ENCODE measurements at regions not wholly inside any gene's neighbourhood (a gene's known extent, or its start where the extent isn't known, plus 50 kb on each side); places are given as distances from the start of the nearest gene placed in this dataset.
"Not testable (repeated sequence)": the region's sequence is repeated elsewhere in the genome, so short reads cannot be mapped to it uniquely, and the experiment has no call there.

DNA sequence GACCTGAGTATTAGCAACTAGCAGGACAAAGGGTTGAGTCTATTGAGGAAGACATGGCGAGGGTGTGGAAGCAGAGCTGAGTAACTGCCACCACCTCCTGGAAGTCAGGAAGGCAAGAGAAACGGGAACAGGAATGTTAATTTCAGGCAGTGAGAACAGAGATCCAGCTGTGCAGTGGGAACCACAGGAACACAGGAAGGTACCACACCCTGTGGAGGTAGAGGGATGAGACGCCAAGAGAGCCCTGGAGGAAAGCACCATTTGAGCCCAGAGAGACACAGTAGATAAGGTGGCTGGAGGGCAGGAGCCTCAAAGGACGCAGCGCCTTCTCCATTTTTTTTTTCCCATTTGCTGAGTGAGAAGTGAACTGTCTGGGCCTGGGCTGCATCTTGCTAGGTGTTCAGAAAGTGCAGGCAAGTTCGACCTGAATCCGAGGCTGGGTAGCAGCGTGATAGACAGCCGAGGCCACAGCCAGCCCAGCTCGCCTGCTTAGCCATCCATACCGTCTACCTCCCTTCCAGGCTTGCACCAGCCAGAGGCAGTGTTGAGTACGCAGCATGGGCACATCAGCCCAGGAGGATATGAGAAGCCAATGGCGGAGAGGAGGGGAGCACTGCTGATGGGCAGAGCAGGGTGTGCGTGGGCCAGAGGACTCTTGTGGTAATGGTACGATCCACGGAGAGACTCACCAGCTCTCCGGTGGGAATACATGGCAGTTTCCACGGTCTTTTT is 306.7 kb downstream of the ANAPC1 start:
- CTCF ChIA-PET; H3K36me3 Mint-ChIP-seq (ENCODE audit: low read depth); H3K27ac Mint-ChIP-seq; H3K4me3 Mint-ChIP-seq; H3K27me3 Mint-ChIP-seq; DNase-seq; H3K9me3 Mint-ChIP-seq; POLR2A ChIA-PET; H3K4me1 Mint-ChIP-seq: not testable (repeated sequence)

DNA sequence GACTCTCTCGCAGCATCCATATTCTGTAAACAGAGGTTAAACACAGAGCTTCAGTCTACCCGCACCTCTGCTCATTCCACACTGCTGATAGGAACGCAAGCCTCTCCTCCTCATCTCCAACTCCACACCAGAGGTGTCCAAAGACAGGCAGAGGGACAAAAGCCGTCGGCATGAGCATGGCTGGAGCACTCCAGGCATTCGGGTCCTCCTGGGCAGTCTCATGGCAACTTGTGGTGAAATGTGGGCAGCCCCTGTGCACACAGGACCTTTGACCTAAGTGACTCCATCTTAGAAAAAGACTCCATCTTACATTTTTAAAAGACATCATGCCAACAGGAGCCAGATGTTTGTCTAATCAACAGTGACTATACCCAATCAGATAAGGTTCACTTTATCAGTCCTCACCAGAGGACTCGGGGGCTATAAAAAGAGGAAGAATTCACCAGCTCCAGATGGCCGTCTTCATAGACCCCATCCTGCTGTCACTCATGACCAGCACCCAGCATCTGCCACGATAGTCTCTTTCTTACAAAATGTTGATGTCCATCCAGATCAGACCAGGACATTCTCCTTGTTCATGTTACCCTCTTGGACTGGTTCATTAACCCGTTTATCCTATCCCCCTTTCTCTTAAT is 304.4 kb downstream of the ANAPC1 start:
- H3K9me3 Mint-ChIP-seq: not testable (repeated sequence)

DNA sequence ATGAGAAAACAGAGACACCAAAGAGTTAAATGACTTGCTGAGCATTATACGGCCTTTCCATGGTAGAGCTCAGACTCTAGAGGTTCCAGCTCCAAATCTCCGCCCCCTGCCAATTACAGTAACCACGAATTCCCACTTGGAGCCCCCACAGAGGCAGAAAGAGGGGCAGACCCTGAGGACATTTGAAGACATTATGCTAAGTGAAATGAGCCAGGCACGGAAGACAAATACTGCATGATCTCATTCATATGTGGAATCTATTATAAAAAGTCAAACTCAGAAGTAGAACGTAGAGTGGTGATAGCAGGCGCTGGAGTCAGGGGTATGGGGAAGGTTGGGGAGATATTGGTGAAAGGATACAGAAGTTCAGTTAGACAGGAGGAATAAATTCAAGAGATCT is 303.4 kb downstream of the ANAPC1 start:
- H3K4me1 Mint-ChIP-seq; DNase-seq; H3K36me3 Mint-ChIP-seq (ENCODE audit: low read depth); POLR2A ChIA-PET; CTCF ChIA-PET; H3K27me3 Mint-ChIP-seq; H3K4me3 Mint-ChIP-seq; H3K27ac Mint-ChIP-seq; H3K9me3 Mint-ChIP-seq: not testable (repeated sequence)

More for the DNA sequence above, 304.4 kb downstream of the ANAPC1 start:
- H3K27ac Mint-ChIP-seq; H3K4me1 Mint-ChIP-seq; H3K4me3 Mint-ChIP-seq; POLR2A ChIA-PET; H3K27me3 Mint-ChIP-seq; H3K36me3 Mint-ChIP-seq (ENCODE audit: low read depth); CTCF ChIA-PET; DNase-seq: not testable (repeated sequence)

DNA sequence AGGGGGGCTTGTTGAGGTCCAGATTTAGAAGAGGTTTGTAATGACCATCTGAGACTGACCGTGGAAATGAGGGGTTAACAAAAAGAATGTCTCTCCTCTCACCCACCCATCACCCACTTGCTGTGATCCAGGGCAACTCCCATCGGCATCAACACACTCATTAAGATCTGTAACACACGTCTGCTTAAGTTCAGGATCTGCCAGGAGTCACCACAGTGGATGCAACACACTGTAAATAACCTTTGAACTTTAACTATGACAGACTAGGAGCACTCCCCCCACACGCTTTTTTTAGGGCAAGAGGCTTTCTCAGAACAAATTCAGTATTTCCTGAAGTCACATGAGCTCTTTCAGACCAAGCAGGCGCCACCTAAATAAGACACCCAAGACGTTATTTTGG is 301.9 kb downstream of the ANAPC1 start:
- CTCF ChIA-PET; DNase-seq; H3K4me3 Mint-ChIP-seq; POLR2A ChIA-PET; H3K27me3 Mint-ChIP-seq; H3K27ac Mint-ChIP-seq; H3K36me3 Mint-ChIP-seq (ENCODE audit: low read depth); H3K9me3 Mint-ChIP-seq; H3K4me1 Mint-ChIP-seq: not testable (repeated sequence)

DNA sequence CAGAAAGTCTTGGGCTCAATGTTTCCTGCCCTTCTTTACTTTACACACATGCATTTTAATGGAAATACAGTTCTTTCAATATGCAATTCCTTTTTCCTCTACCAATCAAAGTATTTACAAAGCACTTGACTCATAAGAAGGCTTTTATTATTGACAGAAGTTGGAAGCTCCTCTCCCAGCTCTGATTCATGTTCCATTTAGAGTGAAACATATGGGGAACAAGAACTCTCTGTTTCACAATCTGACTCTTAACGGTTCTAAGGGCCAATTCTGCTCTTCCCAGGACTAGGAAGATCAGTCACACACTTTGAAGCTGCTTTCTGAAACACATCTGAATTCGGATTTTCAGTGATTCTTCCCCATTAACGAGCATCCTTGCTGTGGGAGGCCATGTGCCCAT is 300.5 kb downstream of the ANAPC1 start:
- H3K4me1 Mint-ChIP-seq; CTCF ChIA-PET; H3K4me3 Mint-ChIP-seq; H3K27ac Mint-ChIP-seq; H3K9me3 Mint-ChIP-seq; DNase-seq; H3K27me3 Mint-ChIP-seq; POLR2A ChIA-PET; H3K36me3 Mint-ChIP-seq (ENCODE audit: low read depth): not testable (repeated sequence)

DNA sequence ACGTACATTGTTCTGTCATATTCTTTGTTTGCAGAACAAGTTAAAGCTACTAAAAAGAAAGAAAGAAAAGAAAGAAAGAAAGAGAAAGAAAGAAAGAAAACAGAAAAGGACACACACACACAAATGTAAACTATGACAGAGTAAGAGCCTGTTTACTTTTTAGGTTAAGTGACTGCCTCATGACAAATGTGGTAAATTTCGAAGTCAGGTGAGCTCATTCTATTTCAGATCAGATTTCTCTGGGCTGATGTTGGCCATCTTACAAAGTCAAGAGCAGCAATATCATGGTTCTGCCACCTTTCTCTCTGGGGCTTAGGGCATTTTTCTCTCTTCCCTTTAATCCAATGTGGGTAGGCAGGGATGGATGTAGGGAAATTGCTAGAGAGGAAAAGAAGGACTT is 299.5 kb downstream of the ANAPC1 start:
- H3K4me3 Mint-ChIP-seq; H3K27me3 Mint-ChIP-seq; H3K27ac Mint-ChIP-seq; POLR2A ChIA-PET; H3K4me1 Mint-ChIP-seq; DNase-seq; CTCF ChIA-PET; H3K9me3 Mint-ChIP-seq; H3K36me3 Mint-ChIP-seq (ENCODE audit: low read depth): not testable (repeated sequence)

DNA sequence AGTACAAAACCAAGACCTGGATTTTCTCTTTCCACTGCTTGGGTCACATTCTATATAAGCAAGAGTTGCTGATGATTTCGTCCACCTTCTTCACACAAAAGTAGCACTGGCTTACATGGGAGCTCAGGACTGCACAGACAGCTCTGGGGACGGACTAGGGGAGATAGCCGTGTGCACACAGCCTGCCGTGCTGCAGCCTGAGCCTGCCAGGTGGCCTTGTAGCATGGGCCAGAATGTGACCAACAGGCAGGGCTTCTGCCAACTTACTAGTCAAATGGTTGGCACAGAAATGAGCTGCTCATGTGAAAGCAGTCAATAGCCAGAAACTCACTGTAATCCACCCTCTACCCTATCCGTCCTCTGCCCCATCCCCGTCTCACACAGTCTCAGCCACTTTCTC is 299.0 kb downstream of the ANAPC1 start:
- H3K4me3 Mint-ChIP-seq; CTCF ChIA-PET; H3K27ac Mint-ChIP-seq; H3K36me3 Mint-ChIP-seq (ENCODE audit: low read depth); H3K4me1 Mint-ChIP-seq; H3K9me3 Mint-ChIP-seq; H3K27me3 Mint-ChIP-seq; DNase-seq; POLR2A ChIA-PET: not testable (repeated sequence)

DNA sequence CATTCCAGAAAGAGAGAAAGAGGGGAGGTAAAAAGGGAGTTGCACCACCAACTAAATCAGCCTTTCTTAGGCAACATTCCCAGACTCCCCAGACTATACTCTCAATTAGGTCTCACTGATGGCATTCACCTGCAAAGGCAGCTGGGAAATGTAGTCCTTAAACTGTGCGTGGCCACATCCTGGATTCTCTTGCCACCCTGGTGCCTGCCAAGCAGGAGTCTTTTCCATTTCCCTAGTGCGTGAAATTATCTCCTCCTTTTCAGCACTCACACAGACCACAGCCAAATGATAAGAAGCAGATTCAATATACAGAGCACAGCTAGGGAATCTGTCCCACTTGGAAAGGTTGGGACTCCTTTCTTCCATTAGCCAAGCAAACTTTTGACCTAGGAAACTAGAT is 298.0 kb downstream of the ANAPC1 start:
- H3K27ac Mint-ChIP-seq; CTCF ChIA-PET; H3K4me1 Mint-ChIP-seq; POLR2A ChIA-PET; H3K27me3 Mint-ChIP-seq; H3K4me3 Mint-ChIP-seq; H3K36me3 Mint-ChIP-seq (ENCODE audit: low read depth); DNase-seq; H3K9me3 Mint-ChIP-seq: not testable (repeated sequence)

DNA sequence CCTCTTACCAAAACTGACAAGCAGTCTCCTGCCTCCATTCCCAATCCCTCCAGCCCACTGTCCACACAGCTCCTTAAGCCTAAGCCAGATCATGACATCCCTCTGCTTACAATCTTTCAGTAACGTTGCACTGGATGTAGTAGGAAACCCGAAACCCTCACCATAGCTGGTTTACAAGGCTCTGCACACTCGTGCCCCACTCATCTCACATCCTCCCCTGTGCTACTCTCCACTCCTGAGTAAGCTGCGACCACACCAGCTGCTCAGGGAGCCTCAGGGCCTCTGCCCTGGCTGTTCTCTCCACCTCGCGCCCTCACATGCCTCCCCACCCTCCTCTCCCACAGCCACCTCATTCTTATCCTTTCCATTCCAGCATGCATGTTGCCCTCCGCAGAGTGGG is 288.9 kb downstream of the ANAPC1 start:
- POLR2A ChIA-PET; H3K4me3 Mint-ChIP-seq; H3K27me3 Mint-ChIP-seq; CTCF ChIA-PET; H3K9me3 Mint-ChIP-seq; H3K36me3 Mint-ChIP-seq (ENCODE audit: low read depth); H3K27ac Mint-ChIP-seq; DNase-seq; H3K4me1 Mint-ChIP-seq: not testable (repeated sequence)

DNA sequence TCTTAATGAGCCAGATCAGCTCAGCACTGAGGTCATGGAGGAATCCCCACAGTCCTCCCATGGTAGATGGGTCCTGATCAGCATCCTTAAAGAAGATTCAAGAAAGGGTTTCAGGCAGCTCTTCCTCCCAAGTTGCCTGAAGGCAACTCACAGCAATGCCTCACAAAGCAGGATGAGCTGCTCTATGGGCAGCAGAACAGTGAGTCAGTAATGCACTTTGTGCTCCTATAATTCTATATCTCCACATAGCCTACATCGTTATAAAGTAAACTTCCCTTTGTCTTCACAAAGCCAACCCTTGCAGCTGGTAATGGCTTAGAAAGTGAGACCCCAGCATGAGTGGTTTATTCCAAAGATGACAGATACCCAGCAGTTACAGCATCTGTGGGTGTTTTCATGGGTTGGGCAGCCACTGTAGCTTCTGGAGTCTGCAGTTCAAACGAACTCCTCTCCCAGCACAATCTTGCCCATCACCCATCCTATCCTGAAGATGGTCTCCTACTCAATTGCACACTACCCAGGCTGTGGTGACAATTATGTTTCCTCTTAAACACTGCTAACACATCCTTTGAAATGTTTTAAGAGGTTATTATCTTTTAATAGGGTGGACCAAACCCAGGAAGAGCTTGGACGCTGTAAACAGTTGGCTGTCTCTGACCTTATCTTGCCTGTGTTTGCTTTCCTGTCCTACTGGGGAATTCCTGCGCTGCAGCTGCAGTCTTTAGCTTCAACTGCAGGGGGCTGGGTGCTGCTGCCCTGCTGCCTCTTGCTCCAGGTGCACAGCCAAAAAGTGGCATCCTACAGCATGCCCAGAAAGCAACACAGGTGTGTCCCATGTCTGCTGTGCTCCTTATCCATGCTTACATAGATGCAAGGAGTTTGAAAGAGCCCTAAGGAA is 286.9 kb downstream of the ANAPC1 start:
- POLR2A ChIA-PET; CTCF ChIA-PET; H3K27me3 Mint-ChIP-seq; H3K27ac Mint-ChIP-seq; H3K4me1 Mint-ChIP-seq; H3K36me3 Mint-ChIP-seq (ENCODE audit: low read depth); H3K4me3 Mint-ChIP-seq; DNase-seq; H3K9me3 Mint-ChIP-seq: not testable (repeated sequence)

DNA sequence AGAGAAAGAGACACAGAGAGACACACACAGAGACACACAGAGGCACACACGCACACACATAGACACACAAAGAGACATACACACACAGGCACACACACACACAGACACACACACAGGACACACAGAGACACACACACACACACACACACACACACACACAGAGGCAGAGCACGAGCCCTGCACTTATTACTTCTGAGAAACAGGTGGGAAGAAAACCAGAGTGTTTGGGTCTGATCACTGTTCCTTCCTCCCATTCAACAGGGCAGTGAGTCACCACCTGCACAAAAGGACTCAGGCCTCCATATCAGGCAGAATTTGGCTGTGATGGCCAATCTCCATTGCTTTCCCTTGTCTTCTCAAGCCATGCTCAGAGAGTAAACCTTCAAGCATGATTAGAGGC is 285.0 kb downstream of the ANAPC1 start:
- H3K4me1 Mint-ChIP-seq; H3K4me3 Mint-ChIP-seq; H3K36me3 Mint-ChIP-seq (ENCODE audit: low read depth); POLR2A ChIA-PET; H3K9me3 Mint-ChIP-seq; DNase-seq; H3K27ac Mint-ChIP-seq; CTCF ChIA-PET: not testable (repeated sequence)
- H3K27me3 Mint-ChIP-seq: peaks cover 14% of the 10 kb centered on the region

DNA sequence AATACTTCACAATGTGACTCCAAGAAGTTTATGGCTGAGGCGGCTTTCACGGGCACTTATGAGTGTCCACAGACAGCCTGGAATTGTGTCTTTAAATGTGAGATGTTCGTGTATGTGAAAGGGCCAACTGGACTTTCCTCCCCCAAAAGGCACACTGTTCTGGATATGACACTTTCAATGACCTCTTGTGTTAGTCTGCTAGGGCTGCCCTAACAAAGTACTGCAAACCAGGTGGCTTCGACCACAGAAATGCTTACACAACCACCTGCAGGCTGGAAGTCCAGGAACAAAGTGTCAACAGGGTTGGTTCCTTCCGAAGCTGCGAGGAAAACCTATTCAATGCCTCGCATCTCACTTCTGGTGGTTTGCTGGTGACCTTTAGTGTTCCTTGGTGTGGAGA is 281.7 kb downstream of the ANAPC1 start:
- H3K9me3 Mint-ChIP-seq, POLR2A ChIA-PET, H3K4me3 Mint-ChIP-seq: not testable (repeated sequence)

DNA sequence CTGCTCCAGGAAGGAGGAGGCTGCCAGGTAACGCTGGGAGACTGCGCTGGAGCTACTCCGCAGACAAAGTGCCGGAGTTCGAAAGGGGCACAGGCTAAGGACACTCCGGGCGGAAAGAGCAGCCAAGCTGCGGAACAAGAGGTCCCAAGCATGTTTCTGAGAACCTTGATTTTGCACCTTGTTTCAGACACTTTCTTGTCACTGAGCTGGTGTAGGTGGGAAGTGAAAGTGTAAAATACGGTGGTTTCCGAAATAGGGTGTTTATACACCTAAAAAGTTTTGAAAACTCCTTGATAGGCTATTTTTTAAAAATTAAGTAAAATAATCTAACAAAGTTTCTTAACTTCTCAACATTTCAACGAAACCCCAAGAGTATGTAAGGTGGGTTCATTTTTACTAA is 278.2 kb downstream of the ANAPC1 start:
- POLR2A ChIA-PET; H3K4me3 Mint-ChIP-seq; H3K27ac Mint-ChIP-seq; H3K36me3 Mint-ChIP-seq (ENCODE audit: low read depth); H3K9me3 Mint-ChIP-seq; H3K4me1 Mint-ChIP-seq; CTCF ChIA-PET; DNase-seq: not testable (repeated sequence)
- H3K27me3 Mint-ChIP-seq: peaks cover 17% of the 10 kb centered on the region

More for the DNA sequence above, 281.7 kb downstream of the ANAPC1 start:
- H3K4me1 Mint-ChIP-seq; DNase-seq; H3K27ac Mint-ChIP-seq; CTCF ChIA-PET; H3K36me3 Mint-ChIP-seq (ENCODE audit: low read depth): not testable (repeated sequence)
- peaks cover 16% of the 10 kb centered on the region for H3K27me3 Mint-ChIP-seq

DNA sequence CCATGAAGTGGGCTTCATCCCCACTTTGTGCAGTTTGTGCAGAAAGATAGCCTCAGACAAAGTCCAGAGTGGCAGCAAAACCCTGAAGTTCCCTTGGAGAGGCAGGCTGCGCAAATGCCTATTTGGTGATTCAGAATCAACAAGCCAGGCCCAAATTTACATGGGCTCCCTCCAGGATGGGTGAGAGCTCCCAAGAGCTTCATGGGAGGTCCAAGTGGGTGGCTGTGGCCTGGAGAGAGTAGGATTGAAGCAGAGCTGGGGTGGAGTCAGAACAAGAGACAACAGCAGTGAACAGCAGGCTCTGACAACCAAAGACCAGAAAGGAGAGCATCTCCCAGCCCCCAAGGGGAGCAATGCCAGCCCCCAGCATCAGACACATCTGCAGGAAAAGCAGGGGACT is 277.4 kb downstream of the ANAPC1 start:
- H3K9me3 Mint-ChIP-seq; H3K36me3 Mint-ChIP-seq (ENCODE audit: low read depth); CTCF ChIA-PET; DNase-seq; H3K27ac Mint-ChIP-seq; POLR2A ChIA-PET; H3K4me1 Mint-ChIP-seq; H3K4me3 Mint-ChIP-seq: not testable (repeated sequence)
- H3K27me3 Mint-ChIP-seq: peaks cover 19% of the 10 kb centered on the region

All from activated CD4-positive, alpha-beta memory T cell treated with anti-CD3 and anti-CD28 coated beads, Interleukin-2, amount 10 ng/mL, durations not matched to agents 7 days and 5 days (primary cell).